DMS153 (cell line): ENCODE measurements at regions not wholly inside any gene's neighbourhood (a gene's known extent, or its start where the extent isn't known, plus 50 kb on each side); places are given as distances from the start of the nearest gene placed in this dataset.

Experiments
- DNase-seq: peaks from one replicate; lab custom pipeline; 2025; lab: John Stamatoyannopoulos, UW

DNA sequence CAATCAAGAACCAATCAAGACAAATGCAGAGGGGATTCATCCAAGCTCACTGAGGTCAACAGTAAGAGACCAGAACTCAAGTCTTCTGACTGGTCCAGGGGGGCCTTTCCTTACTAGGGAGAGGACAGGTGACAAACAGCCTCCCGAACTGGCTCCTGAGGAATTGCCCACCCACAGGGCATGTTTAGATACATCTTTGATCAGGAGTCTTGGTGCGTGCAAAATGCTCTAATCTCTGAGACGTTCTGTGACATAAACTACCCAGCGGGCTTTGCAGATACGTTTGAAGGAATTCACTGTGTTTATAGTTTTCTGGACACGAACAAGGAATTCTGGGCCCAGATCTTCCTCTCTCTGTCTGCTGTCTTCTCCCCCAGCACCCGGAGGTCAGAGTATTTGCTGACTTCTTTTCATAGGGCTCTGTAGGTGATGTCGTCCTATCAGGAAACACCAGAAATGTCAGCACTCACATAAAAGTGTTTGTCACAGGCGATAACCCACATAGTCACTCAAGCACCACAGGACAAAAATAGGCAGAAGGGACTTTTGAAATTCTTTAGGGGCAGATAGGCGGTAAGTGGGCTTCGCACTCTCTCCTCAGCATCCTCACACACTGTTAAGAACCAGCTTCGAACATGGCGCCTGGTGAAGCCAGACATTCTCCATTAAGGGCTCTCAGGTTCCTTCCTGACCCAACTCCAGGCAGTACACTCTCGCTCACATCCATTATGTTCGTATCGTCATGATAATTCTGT lies 349.0 kb downstream of the CYRIA start:
- DNase-seq = no peak

DNA sequence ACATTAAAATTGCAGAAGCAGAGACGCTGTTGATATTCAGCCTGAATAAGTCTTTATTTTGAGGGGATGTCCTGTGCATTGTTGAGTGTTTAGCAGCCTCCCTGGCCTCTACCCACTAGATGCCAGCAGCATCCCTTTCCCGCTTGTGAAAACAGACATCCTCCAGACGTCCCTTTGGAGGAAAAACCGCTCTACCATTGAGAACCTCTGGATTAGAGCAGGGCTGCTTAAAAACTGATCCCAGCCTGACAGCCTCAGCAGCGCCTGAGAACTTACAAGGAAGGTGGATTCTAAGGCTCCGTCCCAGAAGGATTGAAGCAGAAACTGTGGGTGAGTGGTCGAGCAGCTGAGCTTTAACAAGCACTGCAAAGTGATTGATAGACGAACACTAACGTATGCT lies 349.7 kb downstream of the CYRIA start:
- no peak for DNase-seq

DNA sequence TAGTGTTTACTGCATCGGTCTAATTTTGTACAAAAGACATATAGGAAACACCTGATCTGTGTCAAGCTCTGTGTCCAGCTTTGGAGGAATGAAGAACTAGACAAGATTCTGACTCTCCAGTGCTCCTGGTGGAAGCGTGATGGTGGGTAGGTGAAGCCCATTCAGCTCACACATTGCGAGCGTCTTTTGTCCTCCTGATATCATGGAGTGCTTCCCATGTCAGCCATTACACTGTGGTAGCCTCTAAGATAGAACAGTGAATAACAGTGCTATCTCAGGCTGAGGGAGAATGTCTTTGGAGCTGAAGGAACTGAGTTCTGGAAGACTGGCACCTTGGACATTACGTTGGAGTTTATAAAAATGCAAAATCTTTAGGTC lies 350.2 kb downstream of the CYRIA start:
- no peak for DNase-seq

DNA sequence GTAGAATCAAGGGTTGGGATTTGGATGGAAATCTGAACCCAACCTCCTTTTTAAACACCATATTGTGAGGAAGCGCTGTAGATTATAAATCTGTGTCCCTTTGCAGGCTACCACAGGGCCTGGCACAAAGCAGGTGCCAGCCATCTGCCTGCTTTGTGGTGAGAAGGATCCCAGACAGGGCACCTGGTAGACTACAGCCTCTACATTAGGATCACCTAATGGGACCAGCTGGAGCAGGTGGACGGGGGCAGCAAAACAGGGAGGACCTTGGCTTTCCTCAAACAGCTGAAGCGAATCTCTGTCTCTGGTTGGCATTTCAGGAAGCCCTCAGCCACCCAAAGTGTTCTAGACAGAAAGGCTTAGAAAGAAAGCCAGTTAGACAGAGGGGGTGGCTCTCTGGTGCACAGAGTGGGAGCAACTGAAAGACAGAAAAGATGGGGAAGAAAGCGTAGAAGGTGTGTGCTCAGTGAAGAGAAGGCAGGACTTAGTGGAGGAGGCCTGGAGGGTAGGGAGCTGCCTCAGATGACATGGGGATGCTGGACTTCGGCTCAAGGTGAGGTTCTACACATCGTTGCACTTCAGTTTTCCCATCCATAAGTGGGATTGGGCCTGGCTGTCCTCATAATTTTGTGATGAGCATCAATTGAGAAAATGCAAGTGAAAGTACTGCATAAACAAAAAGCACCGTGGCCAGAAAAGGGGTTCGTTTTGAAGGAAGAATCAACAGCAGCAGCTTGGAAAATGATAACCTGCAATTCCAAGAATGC lies 350.8 kb downstream of the CYRIA start:
- no peak for DNase-seq

DNA sequence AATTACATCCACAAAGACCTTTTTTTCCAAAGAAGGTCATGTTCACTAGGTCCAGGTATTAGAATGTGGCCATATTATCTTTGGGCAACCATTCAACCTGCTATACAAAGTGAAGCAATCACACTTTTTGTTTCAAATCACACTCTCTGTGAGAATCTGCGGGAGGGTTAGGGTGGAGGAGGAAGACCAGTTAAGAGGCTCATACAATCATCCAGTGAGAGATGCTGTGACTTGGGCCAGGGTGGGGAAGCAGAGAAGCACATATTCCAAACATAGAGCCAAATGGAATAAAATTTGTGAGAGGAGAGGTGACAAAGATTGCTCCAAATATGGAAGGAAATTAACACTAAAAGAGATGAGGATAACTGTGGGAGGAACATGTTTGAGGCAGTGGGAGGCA lies 351.6 kb downstream of the CYRIA start:
- DNase-seq = no peak

DNA sequence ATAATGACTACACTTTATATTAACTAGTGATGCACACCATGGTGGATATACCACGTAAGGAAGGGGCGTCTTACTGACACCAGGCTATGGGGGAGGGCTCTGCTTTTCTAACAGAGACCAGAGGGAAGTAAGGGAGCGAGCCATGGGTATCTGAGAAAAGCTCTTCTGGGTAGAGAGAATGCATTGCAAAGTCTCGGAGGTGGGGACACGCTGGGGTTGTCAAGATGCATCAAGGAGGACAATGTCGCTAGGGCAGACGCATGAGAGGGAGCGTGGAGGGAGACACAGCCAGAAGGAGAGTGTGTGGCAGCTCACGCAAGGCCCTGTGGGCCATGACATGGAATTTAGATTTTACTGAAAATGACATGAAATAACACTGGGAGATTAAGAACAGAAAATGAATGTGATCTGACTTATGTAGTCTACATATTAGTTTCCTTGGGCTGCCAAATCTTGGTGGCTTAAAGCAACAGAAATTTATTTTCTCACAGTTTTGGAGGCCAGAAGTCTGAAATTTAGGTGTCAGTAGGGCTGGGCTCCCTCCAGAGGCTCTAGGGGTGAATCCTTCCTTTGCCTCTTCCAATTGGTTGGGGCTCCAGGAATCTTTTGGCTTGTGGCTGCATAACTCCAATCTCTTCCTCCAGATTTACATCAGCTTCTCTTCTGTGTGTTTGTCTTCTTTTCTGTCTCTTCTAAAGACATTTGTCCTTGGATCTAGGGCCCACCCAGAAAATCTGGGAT lies 352.2 kb downstream of the CYRIA start:
- no peak for DNase-seq

DNA sequence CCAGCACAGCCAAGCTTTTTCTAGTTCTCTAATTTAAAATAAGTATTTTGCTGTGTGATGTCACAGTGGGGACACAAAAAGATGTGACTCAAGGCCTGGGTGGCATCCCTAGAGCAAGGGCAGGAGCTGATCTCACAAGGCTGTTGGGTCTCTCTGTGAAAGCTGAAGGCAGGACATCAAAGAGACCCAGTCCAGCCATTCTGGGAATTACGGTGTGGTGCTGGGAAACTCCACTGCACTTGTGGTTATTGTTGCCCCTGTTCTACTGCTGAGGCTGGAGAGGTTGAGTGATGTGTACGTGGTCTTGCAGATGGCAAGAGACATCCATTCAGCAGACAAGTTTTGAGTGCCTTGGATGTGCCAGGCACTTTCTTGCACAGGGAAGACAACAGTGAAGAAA lies 352.9 kb downstream of the CYRIA start:
- no peak for DNase-seq

DNA sequence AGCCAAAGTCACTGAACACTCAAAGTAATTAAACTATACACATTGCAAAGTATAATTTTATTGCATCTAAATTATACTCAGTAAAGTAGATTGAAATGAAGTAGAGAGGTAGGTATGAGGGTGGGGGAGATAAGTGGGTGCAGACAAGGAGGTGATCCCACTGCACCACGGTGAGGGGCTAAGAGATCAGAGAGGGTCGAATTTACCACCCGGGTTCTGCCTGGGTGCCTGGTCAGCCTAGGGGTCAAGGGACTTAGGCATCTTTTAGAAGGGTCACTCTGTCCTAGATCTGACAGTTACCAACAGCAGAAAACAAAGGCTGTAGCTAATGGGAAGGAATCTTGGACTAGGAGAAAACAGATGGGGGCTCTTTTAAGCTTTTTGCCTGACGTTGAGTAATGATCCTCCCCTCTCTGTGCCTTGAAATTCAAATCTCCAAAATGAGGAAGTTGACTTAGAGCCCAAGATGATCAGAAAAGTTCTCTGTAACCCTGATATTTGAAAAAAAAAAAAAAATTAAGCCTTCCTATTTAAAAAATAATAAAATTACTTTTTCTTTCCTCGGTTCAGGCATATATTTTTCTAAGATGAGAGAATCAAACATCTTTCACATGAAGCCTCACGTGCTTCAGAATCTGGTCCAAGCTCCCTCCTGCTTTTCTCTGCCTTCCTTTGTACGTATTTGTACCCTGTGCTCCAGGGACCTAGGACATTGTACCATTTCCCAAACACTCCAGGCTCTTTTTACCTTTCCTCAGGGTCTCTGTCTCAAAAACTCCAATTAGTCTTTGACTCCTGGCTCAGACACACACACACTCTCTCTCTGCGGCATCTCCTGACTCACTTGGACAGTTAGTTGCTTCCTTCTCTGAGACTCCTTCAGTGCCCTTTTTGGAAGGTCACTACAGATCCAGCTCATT lies 353.9 kb downstream of the CYRIA start:
- no peak for DNase-seq

- DNase-seq = no peak
Measured at GRCh38 chr2:16308816-16309215, 356.8 kb downstream of the CYRIA start.

GRCh38 chr2:16304876-16305590 lies 360.6 kb downstream of the CYRIA start:
- DNase-seq = no peak

GRCh38 chr2:16303761-16304160 lies 361.9 kb downstream of the CYRIA start:
- DNase-seq = no peak

- DNase-seq = no peak
Measured at GRCh38 chr2:16303273-16303577, 362.4 kb downstream of the CYRIA start.

DNA sequence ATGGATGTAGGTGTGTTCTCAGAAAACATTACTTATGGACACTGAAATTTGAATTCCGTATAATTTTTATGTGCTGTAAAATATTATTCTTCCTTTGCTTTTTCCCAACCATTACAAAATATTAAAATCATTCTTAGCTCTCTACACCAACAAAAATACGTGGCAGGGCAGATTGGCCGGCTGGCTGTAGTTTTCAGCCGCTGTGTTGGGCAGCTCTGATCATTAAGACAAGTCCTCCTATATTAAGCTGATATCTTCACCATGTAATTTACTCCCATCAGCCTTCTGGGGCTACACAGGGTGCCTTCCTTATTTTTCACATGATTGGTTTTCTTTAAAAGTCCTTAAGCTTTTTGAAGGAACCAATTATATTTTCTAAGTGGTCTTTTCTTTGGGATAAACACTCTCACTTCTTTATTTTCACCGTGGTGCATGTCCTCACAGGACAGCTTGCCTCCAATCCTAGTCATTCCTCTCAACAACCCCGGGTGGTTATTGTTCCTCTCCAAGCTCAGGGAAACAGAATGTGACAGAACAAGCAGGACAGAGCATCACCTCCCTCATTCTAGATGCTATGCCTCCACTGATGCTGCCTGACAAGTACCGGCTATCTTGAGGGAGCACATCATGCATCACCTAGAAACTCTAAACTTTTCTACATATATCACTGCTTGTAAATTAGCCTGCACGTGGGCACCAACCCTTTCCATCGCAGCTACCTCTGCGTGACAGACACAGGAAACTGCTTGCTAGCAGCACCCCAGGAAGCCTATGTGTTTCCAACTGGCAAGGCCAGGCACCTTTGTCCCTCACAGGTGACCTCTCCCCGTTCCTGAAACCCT lies 362.3 kb downstream of the MYCN start:
- DNase-seq = no peak

DNA sequence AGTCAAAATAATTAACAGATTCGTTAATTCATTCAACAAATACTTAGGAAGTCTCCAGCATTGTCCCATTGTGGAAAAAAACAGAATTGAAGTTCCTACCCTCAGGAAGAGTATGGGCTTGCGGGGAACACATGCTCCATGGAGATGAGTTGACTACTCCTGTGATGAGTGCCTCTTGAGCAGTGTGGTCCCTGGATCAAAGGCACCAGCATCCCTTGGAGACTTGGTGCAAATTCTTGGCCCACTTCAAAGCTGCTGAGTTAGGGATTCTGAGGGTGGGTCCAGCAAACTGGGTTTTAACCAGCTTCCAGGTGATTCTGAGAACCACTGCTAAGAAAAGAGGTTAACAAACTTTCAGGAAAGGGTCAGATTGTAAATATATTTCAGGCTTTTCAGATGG lies 361.6 kb downstream of the MYCN start:
- DNase-seq = no peak

- no peak for DNase-seq
Measured at GRCh38 chr2:16298866-16299265, 358.5 kb downstream of the MYCN start.

- DNase-seq = no peak
Measured at GRCh38 chr2:16296331-16297250, 356.2 kb downstream of the MYCN start.

DNA sequence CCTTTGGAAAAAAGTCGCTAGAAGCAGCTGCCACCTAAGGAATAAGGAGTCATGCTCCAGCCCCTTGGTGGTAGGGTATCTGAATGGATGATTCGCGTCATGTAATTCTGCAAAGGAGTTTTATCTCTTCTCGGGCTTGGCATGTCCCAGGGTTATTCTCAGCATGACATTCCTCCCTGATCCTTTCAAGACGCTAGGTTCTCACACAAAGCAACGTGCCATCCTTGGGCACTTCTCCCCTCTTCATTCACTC lies 355.6 kb downstream of the MYCN start:
- no peak for DNase-seq

DNA sequence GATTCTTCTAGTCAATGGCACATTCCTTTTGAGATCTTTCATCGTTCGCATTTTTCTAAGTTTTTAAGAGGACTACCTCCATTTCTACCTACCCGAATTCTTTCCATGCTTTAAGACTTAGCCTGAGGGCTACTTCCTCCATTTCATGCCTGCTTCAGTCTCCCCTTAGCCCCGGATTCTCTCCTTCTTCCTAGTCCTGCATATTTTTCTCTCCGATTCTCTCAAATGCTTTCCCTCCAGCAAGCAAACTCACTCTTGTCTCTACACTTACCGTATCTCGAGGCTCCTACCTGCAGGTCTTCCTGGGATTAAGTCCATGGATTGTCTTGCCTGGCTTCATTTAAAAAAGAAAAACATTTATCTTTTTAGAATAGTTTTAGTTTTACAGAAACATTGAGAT lies 354.4 kb downstream of the MYCN start:
- DNase-seq = no peak

GRCh38 chr2:16293871-16294270 lies 353.5 kb downstream of the MYCN start:
- DNase-seq = no peak

DNA sequence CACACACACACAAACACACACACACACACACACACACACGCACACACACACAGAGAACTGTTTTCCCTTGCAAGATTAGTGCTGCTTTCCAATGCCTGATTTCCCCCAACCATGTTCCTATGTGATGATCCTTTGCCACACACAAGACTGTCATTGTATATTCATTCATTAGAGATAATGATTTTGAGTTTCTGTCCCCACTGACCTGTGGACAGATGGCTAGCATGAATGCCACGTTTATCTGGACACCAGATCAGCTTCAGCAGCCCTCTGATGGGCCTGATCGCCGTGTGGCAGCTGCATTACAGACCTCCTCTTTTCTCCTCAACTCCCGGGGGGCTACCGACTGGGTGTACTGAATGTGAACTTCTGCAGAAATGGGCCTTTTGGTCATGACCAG lies 353.0 kb downstream of the MYCN start:
- DNase-seq = no peak
